ENCODE measurements at regions not wholly inside any gene's neighbourhood (a gene's known extent, or its start where the extent isn't known, plus 50 kb on each side); places are given as distances from the start of the nearest gene placed in this dataset.

DNA sequence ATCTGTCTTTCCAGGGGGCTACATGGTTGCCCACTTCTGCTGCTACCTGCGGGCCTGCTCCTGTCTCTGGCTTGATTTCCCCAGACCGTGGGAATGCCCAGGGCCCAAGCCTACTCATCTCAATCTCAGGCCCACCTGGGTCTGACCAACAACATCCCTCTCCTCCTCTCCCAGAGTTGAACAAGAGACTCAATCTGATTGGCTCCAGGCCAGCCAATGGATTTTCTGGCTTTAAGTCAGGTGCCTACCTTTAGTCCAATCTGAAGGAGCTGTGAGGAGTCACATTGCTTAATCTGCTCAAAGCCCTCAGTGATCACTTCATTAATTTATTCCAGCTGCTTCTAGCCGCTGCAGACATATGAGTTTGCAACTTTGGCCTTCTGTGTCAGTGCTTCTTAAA, 162.4 kb upstream of the KCNG1 start:
- ChIA-PET CTCF (interaction anchor here (1.0 to 1.3 kb wide), 2 partner anchors 28 to 99 kb away, joined by 3 read pairs; no protein-coding TSS in a partner anchor), POLR2A (no interaction called here)
- DNase-seq (ENCODE audit: extremely low spot score) = no peak
- TF ChIP-seq, protein P1, sequence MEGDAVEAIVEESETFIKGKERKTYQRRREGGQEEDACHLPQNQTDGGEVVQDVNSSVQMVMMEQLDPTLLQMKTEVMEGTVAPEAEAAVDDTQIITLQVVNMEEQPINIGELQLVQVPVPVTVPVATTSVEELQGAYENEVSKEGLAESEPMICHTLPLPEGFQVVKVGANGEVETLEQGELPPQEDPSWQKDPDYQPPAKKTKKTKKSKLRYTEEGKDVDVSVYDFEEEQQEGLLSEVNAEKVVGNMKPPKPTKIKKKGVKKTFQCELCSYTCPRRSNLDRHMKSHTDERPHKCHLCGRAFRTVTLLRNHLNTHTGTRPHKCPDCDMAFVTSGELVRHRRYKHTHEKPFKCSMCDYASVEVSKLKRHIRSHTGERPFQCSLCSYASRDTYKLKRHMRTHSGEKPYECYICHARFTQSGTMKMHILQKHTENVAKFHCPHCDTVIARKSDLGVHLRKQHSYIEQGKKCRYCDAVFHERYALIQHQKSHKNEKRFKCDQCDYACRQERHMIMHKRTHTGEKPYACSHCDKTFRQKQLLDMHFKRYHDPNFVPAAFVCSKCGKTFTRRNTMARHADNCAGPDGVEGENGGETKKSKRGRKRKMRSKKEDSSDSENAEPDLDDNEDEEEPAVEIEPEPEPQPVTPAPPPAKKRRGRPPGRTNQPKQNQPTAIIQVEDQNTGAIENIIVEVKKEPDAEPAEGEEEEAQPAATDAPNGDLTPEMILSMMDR (IDR thresholded peaks at IDR 0.05; ENCODE audit: control extremely low read depth, extremely low read depth, low read depth, missing control alignments) = no peak

DNA sequence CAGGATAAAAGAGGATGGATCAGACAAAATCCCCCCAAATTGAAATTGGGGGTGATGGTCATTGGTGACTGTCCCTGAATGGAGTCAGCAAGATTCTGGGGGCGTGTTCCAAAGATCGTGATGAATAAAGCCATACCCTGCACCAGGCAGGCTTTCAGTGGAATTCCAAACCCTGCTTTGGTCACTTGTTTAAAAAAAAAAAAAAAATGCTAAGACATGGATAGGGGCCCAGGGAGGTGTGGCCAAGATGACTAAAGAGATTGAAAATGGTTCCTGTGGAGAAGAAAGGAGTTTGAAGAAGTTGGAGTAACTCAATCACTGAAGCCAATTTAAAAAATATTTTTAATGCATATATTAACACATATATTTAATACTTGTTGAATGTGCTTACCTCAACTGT, 161.4 kb upstream of the KCNG1 start:
- ChIA-PET CTCF (interaction anchor here (0.9 kb wide), 1 partner anchor 197 kb away, joined by 3 read pairs; no protein-coding TSS in a partner anchor), POLR2A (no interaction called here)
- TF ChIP-seq, protein P1 (IDR thresholded peaks at IDR 0.05; ENCODE audit: control extremely low read depth, extremely low read depth, low read depth, missing control alignments) = no peak
- no peak for DNase-seq (ENCODE audit: extremely low spot score)

DNA sequence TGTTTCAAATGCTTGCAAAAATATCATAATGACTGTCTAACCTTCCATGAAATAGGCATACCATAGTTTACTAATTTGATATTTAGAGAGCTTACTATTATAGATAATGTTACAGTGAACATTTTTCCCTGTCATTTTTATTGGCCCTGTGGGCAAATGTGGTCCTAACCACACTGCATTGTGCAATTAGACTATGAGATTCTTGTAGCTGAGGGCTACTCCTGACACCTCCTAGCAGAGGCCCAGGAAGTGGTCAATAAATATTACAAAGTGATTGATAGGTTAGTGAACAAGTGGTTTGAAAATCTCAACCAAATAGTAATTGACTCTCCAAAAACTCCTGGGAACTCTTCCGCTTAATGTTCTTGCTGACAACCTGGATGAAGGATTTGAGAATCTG, 160.5 kb upstream of the KCNG1 start:
- DNase-seq (ENCODE audit: extremely low spot score) = no peak
- POLR2A ChIA-PET = no interaction called here
- CTCF ChIA-PET = interaction anchor here (0.9 kb wide), 1 partner anchor 196 kb away, joined by 3 read pairs; no protein-coding TSS in a partner anchor
- TF ChIP-seq, protein P1 (IDR thresholded peaks at IDR 0.05; ENCODE audit: control extremely low read depth, extremely low read depth, low read depth, missing control alignments) = no peak

DNA sequence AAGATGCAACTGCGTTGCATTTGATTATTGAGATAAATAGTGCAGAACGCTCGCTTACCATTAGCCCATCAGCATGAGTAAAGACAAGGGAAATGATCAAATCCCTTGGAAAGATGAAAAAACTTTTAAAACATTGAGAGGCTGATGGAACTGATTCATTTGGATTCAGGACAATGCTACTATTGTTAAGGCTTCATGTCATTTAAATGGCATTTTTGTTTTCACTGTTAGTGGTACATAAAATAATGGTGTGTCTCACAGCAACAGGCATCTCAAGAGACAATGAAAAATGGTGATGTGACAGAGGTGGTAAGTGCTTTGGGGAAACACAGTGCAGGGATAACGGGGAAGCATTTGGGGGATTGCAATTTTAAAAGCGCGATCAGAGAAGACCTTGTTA, 159.7 kb upstream of the KCNG1 start:
- ChIA-PET POLR2A (no interaction called here), CTCF (no interaction called here)
- TF ChIP-seq, protein P1 (IDR thresholded peaks at IDR 0.05; ENCODE audit: control extremely low read depth, extremely low read depth, low read depth, missing control alignments) = no peak
- no peak for DNase-seq (ENCODE audit: extremely low spot score)

DNA sequence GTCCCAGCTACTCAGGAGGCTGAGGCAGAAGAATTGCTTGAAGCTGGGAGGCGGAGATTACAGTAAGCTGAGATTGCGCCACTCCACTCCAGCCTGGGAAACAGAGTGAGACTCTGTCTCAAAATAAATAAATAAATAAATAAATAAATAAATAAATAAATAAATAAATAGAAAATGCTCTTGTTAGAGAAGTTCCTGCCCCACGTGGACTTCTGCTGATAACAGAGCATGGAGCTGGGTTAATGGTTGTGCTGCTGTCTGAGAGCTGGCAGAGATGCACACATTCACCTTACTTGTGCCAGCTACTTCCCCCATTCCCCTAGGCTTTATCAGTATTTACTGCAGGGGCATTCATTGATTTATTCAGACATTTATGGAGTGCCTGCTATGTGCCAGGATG, 155.2 kb upstream of the KCNG1 start:
- TF ChIP-seq, protein P1 (IDR thresholded peaks at IDR 0.05; ENCODE audit: control extremely low read depth, extremely low read depth, low read depth, missing control alignments) = no peak
- DNase-seq (ENCODE audit: extremely low spot score) = no peak
- ChIA-PET POLR2A (no interaction called here), CTCF (interaction anchor here (1.5 kb wide), 1 partner anchor 8 kb away, joined by 7 read pairs; no protein-coding TSS in a partner anchor)

DNA sequence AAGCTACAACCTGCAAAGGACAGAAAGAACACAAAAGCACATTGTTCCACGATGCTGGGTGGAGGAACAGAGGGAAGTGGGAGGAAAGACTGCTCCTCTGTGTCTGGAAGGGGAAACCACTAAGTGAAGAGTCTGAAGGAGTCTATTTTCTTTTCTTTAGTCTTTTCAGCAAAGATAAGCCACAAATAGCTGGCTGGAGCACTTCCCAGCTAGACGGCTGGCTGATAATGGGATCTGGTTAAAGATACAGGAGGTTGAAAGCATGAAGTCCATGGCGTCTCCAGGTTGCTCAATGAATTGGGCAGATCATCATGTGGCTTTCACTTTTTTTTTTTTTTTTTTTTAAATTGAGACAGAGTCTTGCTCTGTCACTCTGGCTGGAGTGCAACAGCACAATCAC, 154.0 kb upstream of the KCNG1 start:
- CTCF ChIA-PET = interaction anchor here (0.9 kb wide), 1 partner anchor 11 kb away, joined by 3 read pairs; no protein-coding TSS in a partner anchor
- POLR2A ChIA-PET = no interaction called here
- DNase-seq (ENCODE audit: extremely low spot score) = no peak
- TF ChIP-seq, protein P1 (IDR thresholded peaks at IDR 0.05; ENCODE audit: control extremely low read depth, extremely low read depth, low read depth, missing control alignments) = no peak
